ENCODE measurements at regions not wholly inside any gene's neighbourhood (a gene's known extent, or its start where the extent isn't known, plus 50 kb on each side); places are given as distances from the start of the nearest gene placed in this dataset.

DNA sequence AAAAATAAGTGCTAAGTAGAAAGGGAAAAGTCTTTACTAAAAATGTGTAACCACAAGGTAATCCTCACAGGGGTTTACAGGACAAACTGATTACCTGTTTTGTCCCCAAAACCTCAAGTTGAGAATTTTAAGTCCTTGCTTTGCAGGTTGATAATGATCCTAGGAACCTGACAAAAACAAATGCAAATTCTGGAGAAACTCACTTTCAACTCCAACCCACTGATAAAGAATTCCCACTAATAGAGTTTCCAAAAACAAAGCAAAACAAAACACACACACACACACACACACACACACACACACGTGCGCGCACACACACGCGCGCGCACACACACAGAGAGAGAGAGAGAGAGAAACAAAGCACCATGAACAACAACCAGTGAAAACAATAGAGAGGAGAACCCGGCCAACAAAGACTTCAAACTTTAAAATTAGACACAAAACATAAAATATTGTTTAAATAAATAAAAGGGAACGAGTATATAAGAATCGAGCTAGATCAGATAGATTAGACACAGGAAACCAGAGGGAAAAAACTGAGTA, 187.0 kb upstream of the FOXN3 start:
- no peaks in the 10 kb centered on the region for H3K4me1 ChIP-seq
- H3K36me3 ChIP-seq = no peaks in the 10 kb centered on the region
- TF ChIP-seq, protein P1, sequence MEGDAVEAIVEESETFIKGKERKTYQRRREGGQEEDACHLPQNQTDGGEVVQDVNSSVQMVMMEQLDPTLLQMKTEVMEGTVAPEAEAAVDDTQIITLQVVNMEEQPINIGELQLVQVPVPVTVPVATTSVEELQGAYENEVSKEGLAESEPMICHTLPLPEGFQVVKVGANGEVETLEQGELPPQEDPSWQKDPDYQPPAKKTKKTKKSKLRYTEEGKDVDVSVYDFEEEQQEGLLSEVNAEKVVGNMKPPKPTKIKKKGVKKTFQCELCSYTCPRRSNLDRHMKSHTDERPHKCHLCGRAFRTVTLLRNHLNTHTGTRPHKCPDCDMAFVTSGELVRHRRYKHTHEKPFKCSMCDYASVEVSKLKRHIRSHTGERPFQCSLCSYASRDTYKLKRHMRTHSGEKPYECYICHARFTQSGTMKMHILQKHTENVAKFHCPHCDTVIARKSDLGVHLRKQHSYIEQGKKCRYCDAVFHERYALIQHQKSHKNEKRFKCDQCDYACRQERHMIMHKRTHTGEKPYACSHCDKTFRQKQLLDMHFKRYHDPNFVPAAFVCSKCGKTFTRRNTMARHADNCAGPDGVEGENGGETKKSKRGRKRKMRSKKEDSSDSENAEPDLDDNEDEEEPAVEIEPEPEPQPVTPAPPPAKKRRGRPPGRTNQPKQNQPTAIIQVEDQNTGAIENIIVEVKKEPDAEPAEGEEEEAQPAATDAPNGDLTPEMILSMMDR (IDR thresholded peaks at IDR 0.05) = no peak
- no peak for TF ChIP-seq POLR2A (IDR thresholded peaks at IDR 0.05)
- ATAC-seq = no peak
- no peaks in the 10 kb centered on the region for H3K27me3 ChIP-seq
- H3K27ac ChIP-seq = no peak overlapping the region
- H3K4me3 ChIP-seq = no peak overlapping the region
- WGBS (ENCODE audit: insufficient coverage, low coverage, low lambda C conversion rate, missing lambda C conversion rate) = 64% methylated on average over 9 of the region's 10 CpGs
- peaks cover 0 to 5% (median under 1%) of the 10 kb centered on the region in 4 donors for H3K9me3 ChIP-seq
- no peak for DNase-seq
- intact Hi-C loops (cut with DNase I) = no loop called here

DNA sequence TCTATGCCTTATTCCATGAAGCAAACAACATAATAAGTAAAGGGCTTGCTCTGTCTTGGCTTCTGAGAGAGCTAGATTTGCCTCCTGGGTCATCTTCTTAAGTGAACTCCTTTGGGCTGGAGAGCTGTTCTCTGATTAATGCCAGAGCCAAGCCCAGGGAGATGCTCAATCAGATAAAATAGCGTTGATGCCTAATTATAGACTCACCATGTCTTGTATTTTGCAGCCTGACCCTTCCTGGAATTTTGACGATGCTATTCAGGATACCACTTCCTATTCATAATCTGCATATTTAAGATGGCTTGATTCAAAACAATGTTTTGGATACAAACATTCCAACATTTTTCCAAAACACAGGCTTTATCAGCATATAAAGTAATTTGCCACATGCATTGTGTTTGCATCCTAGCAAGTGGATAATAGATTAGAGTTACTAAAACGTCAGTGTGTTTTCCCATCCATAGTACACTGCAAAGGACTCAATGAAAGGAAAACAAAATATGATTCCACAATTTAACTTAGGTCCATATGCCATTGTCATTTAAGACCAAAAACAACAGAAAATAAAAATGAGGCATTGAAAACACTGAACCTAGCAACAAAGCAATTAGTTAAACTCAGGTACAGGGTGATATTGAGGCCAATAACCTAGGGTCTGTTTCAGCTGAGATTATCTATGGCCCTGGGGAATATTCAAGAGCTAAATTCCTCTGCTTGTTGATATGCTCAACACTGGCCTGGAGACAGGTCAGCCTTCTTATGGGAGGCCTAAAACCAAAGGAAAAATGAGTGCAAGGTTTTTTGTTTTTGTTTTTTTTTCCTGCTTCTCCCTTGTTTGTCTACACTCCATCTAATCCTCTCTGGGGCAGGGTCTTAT, 184.2 kb upstream of the FOXN3 start:
- intact Hi-C loops (cut with DNase I) = no loop called here
- no peak overlapping the region for H3K4me3 ChIP-seq
- no peak for DNase-seq
- H3K27me3 ChIP-seq = no peaks in the 10 kb centered on the region
- H3K9me3 ChIP-seq = peaks cover 0 to 15% (median 7%) of the 10 kb centered on the region in 4 donors
- H3K36me3 ChIP-seq = no peaks in the 10 kb centered on the region
- TF ChIP-seq POLR2A (IDR thresholded peaks at IDR 0.05) = no peak
- TF ChIP-seq, protein P1 (IDR thresholded peaks at IDR 0.05) = no peak
- no peaks in the 10 kb centered on the region for H3K4me1 ChIP-seq
- no peak overlapping the region for H3K27ac ChIP-seq
- ATAC-seq = no peak
- WGBS (ENCODE audit: insufficient coverage, low coverage, low lambda C conversion rate, missing lambda C conversion rate) = 54% methylated on average over 2 of the region's 3 CpGs

DNA sequence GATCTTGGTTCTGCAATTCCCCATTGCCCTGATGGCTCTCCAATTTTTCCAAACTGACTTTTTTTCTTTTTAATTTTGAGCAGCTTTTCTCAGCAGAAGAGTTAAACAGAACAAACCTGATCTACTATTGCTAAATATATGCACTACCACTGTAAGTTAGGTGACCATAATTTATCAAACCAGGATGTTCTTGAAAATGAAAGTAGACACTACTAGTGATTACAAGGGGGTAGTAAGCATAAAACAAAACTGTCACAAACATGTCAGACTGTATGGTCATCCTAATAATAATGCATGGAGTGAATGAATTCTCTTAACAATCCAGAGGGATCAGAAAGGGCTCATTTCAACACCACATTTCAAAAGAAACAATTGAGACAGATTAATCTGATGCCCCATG, 183.0 kb upstream of the FOXN3 start:
- Histone ChIP-seq H3K4me3 (no peak overlapping the region), H3K27ac (no peak overlapping the region), H3K27me3 (no peaks in the 10 kb centered on the region), H3K36me3 (no peaks in the 10 kb centered on the region), H3K4me1 (no peaks in the 10 kb centered on the region), H3K9me3 (peaks cover 0 to 15% (median 7%) of the 10 kb centered on the region in 4 donors)
- TF ChIP-seq, protein P1 (IDR thresholded peaks at IDR 0.05) = no peak
- no peak for TF ChIP-seq POLR2A (IDR thresholded peaks at IDR 0.05)
- ATAC-seq (no peak), DNase-seq (no peak)
- intact Hi-C loops (cut with DNase I) = no loop called here

DNA sequence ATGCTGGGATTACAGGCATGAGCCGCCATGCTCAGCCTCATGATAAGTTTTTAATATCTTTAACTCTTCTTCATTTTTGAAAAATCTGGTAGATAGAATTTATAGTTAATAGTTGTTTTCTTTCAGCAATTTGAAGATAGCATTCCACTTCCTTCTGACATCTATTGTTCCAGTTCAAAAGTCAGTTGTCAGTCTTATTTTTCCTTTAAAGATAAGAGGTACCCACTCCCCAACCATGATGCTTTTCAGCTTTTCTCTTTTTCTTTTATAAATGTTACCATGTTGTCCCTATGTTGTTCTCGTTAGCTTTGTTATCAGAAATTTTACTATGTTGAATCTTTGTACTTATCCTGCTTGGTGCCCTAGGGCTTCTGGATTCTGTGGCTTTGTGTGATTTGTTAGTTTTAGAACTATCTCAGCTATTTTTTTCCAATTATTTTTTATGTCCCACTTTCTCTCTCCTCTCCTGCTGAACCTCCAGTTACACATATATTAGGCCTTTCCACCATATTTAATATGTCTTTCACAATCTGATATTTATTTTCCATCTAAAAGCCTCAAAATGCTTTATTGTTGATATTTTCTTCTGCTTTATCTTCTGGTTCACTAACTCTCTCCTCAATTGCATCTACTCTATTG, 181.6 kb upstream of the FOXN3 start:
- Histone ChIP-seq H3K4me3 (no peak overlapping the region), H3K36me3 (no peaks in the 10 kb centered on the region), H3K9me3 (peaks cover 0 to 15% (median 7%) of the 10 kb centered on the region in 4 donors), H3K27ac (no peak overlapping the region), H3K27me3 (no peaks in the 10 kb centered on the region), H3K4me1 (no peaks in the 10 kb centered on the region)
- intact Hi-C loops (cut with DNase I) = no loop called here
- ATAC-seq (no peak), DNase-seq (no peak)
- TF ChIP-seq, protein P1 (IDR thresholded peaks at IDR 0.05) = no peak
- no peak for TF ChIP-seq POLR2A (IDR thresholded peaks at IDR 0.05)
- 92% methylated on average over 2 of the region's 2 CpGs for WGBS (ENCODE audit: insufficient coverage, low coverage, low lambda C conversion rate, missing lambda C conversion rate)

Measured in right lobe of liver (tissue), 6 donors.